ENCODE measurements at regions not wholly inside any gene's neighbourhood (a gene's known extent, or its start where the extent isn't known, plus 50 kb on each side); places are given as distances from the start of the nearest gene placed in this dataset.
"Not testable (repeated sequence)": the region's sequence is repeated elsewhere in the genome, so short reads cannot be mapped to it uniquely, and the experiment has no call there.

- no peaks in the 10 kb centered on the region for H3K4me1 ChIP-seq (ENCODE audit: low read length)
- H4K20me1 ChIP-seq (ENCODE audit: insufficient read depth, low read depth, low read length) = no peaks in the 10 kb centered on the region
- no peaks in the 10 kb centered on the region for H3K9me3 ChIP-seq (ENCODE audit: low read length)
- H3K27ac ChIP-seq (ENCODE audit: low read length) = no peak overlapping the region
- no peak overlapping the region for H3K4me2 ChIP-seq (ENCODE audit: low read depth, low read length, poor library complexity, severe bottlenecking)
- no peaks in the 10 kb centered on the region for H3K79me2 ChIP-seq (ENCODE audit: low read length)
- DNase-seq = no peak
- no peaks in the 10 kb centered on the region for H3K9me2 ChIP-seq (replicated peaks; ENCODE audit: insufficient read depth, low read length)
- no peak overlapping the region for H3K4me3 ChIP-seq (ENCODE audit: low read length)
- no peaks in the 10 kb centered on the region for H3K36me3 ChIP-seq (ENCODE audit: insufficient read depth, low read length)
- H3K9ac ChIP-seq (ENCODE audit: low read length) = no peak overlapping the region
- H2AFZ ChIP-seq (ENCODE audit: low read length) = no peak overlapping the region
- no peaks in the 10 kb centered on the region for H3K27me3 ChIP-seq (ENCODE audit: low read length)
These were observed 69.4 kb downstream of the RGS2 start for GRCh38 chr1:192878249-192878648.

GRCh38 chr1:192879406-192879805 is 70.6 kb downstream of the RGS2 start:
- no peak overlapping the region for H3K4me2 ChIP-seq (ENCODE audit: low read depth, low read length, poor library complexity, severe bottlenecking)
- no peaks in the 10 kb centered on the region for H3K36me3 ChIP-seq (ENCODE audit: insufficient read depth, low read length)
- DNase-seq = no peak
- H3K4me3 ChIP-seq (ENCODE audit: low read length) = no peak overlapping the region
- H4K20me1 ChIP-seq (ENCODE audit: insufficient read depth, low read depth, low read length) = no peaks in the 10 kb centered on the region
- no peaks in the 10 kb centered on the region for H3K79me2 ChIP-seq (ENCODE audit: low read length)
- H3K9me2 ChIP-seq (replicated peaks; ENCODE audit: insufficient read depth, low read length) = no peaks in the 10 kb centered on the region
- H3K9ac ChIP-seq (ENCODE audit: low read length) = no peak overlapping the region
- no peaks in the 10 kb centered on the region for H3K27me3 ChIP-seq (ENCODE audit: low read length)
- H3K9me3 ChIP-seq (ENCODE audit: low read length) = no peaks in the 10 kb centered on the region
- H3K4me1 ChIP-seq (ENCODE audit: low read length) = no peaks in the 10 kb centered on the region
- H2AFZ ChIP-seq (ENCODE audit: low read length) = no peak overlapping the region
- no peak overlapping the region for H3K27ac ChIP-seq (ENCODE audit: low read length)

- no peak overlapping the region for H3K27ac ChIP-seq (ENCODE audit: low read length)
- no peak overlapping the region for H3K4me2 ChIP-seq (ENCODE audit: low read depth, low read length, poor library complexity, severe bottlenecking)
- no peak for DNase-seq
- H3K4me1 ChIP-seq (ENCODE audit: low read length) = no peaks in the 10 kb centered on the region
- no peaks in the 10 kb centered on the region for H3K79me2 ChIP-seq (ENCODE audit: low read length)
- H3K9ac ChIP-seq (ENCODE audit: low read length) = no peak overlapping the region
- no peaks in the 10 kb centered on the region for H3K9me3 ChIP-seq (ENCODE audit: low read length)
- H3K27me3 ChIP-seq (ENCODE audit: low read length) = no peaks in the 10 kb centered on the region
- no peaks in the 10 kb centered on the region for H4K20me1 ChIP-seq (ENCODE audit: insufficient read depth, low read depth, low read length)
- no peaks in the 10 kb centered on the region for H3K36me3 ChIP-seq (ENCODE audit: insufficient read depth, low read length)
- H3K9me2 ChIP-seq (replicated peaks; ENCODE audit: insufficient read depth, low read length) = no peaks in the 10 kb centered on the region
- H2AFZ ChIP-seq (ENCODE audit: low read length) = no peak overlapping the region
- no peak overlapping the region for H3K4me3 ChIP-seq (ENCODE audit: low read length)
These were observed 71.4 kb downstream of the RGS2 start for GRCh38 chr1:192880231-192880630.

- no peak for DNase-seq
- Histone ChIP-seq H3K4me3 (ENCODE audit: low read length) (no peak overlapping the region), H3K9ac (ENCODE audit: low read length) (no peak overlapping the region), H3K36me3 (ENCODE audit: insufficient read depth, low read length) (no peaks in the 10 kb centered on the region), H3K79me2 (ENCODE audit: low read length) (no peaks in the 10 kb centered on the region), H3K9me3 (ENCODE audit: low read length) (no peaks in the 10 kb centered on the region), H3K27ac (ENCODE audit: low read length) (no peak overlapping the region), H3K27me3 (ENCODE audit: low read length) (no peaks in the 10 kb centered on the region), H3K4me1 (ENCODE audit: low read length) (no peaks in the 10 kb centered on the region), H4K20me1 (ENCODE audit: insufficient read depth, low read depth, low read length) (no peaks in the 10 kb centered on the region), H2AFZ (ENCODE audit: low read length) (no peak overlapping the region), H3K4me2 (ENCODE audit: low read depth, low read length, poor library complexity, severe bottlenecking) (no peak overlapping the region), H3K9me2 (replicated peaks; ENCODE audit: insufficient read depth, low read length) (no peaks in the 10 kb centered on the region)
These were observed 75.4 kb downstream of the RGS2 start for GRCh38 chr1:192884241-192884640.

GRCh38 chr1:192885387-192885786 is 76.5 kb downstream of the RGS2 start:
- not testable (repeated sequence) for H3K36me3 ChIP-seq (ENCODE audit: insufficient read depth, low read length); H3K4me2 ChIP-seq (ENCODE audit: low read depth, low read length, poor library complexity, severe bottlenecking); H3K9me3 ChIP-seq (ENCODE audit: low read length); H3K4me1 ChIP-seq (ENCODE audit: low read length); DNase-seq; H3K9me2 ChIP-seq (replicated peaks; ENCODE audit: insufficient read depth, low read length); H2AFZ ChIP-seq (ENCODE audit: low read length); H3K4me3 ChIP-seq (ENCODE audit: low read length); H3K27me3 ChIP-seq (ENCODE audit: low read length); H3K27ac ChIP-seq (ENCODE audit: low read length); H4K20me1 ChIP-seq (ENCODE audit: insufficient read depth, low read depth, low read length); H3K9ac ChIP-seq (ENCODE audit: low read length); H3K79me2 ChIP-seq (ENCODE audit: low read length)

- Histone ChIP-seq H3K9me3 (ENCODE audit: low read length) (no peaks in the 10 kb centered on the region), H3K4me2 (ENCODE audit: low read depth, low read length, poor library complexity, severe bottlenecking) (no peak overlapping the region), H3K79me2 (ENCODE audit: low read length) (no peaks in the 10 kb centered on the region), H3K36me3 (ENCODE audit: insufficient read depth, low read length) (no peaks in the 10 kb centered on the region), H3K9ac (ENCODE audit: low read length) (no peak overlapping the region), H3K27ac (ENCODE audit: low read length) (no peak overlapping the region), H3K27me3 (ENCODE audit: low read length) (no peaks in the 10 kb centered on the region), H3K4me3 (ENCODE audit: low read length) (no peak overlapping the region), H3K9me2 (replicated peaks; ENCODE audit: insufficient read depth, low read length) (no peaks in the 10 kb centered on the region), H4K20me1 (ENCODE audit: insufficient read depth, low read depth, low read length) (no peaks in the 10 kb centered on the region), H2AFZ (ENCODE audit: low read length) (no peak overlapping the region), H3K4me1 (ENCODE audit: low read length) (no peaks in the 10 kb centered on the region)
- no peak for DNase-seq
These were observed 78.6 kb downstream of the RGS2 start for GRCh38 chr1:192887426-192887825.

GRCh38 chr1:192888574-192888973 is 79.7 kb downstream of the RGS2 start:
- Histone ChIP-seq H3K27me3 (ENCODE audit: low read length) (no peaks in the 10 kb centered on the region), H3K27ac (ENCODE audit: low read length) (no peak overlapping the region), H3K36me3 (ENCODE audit: insufficient read depth, low read length) (no peaks in the 10 kb centered on the region), H2AFZ (ENCODE audit: low read length) (no peak overlapping the region), H3K9me2 (replicated peaks; ENCODE audit: insufficient read depth, low read length) (no peaks in the 10 kb centered on the region), H3K9ac (ENCODE audit: low read length) (no peak overlapping the region), H3K9me3 (ENCODE audit: low read length) (no peaks in the 10 kb centered on the region), H3K79me2 (ENCODE audit: low read length) (no peaks in the 10 kb centered on the region), H3K4me1 (ENCODE audit: low read length) (no peaks in the 10 kb centered on the region), H3K4me2 (ENCODE audit: low read depth, low read length, poor library complexity, severe bottlenecking) (no peak overlapping the region), H3K4me3 (ENCODE audit: low read length) (no peak overlapping the region), H4K20me1 (ENCODE audit: insufficient read depth, low read depth, low read length) (no peaks in the 10 kb centered on the region)
- no peak for DNase-seq

- H3K4me3 ChIP-seq (ENCODE audit: low read length) = no peak overlapping the region
- H3K4me2 ChIP-seq (ENCODE audit: low read depth, low read length, poor library complexity, severe bottlenecking) = no peak overlapping the region
- H3K36me3 ChIP-seq (ENCODE audit: insufficient read depth, low read length) = no peaks in the 10 kb centered on the region
- no peaks in the 10 kb centered on the region for H3K9me3 ChIP-seq (ENCODE audit: low read length)
- no peak overlapping the region for H3K27ac ChIP-seq (ENCODE audit: low read length)
- H3K4me1 ChIP-seq (ENCODE audit: low read length) = no peaks in the 10 kb centered on the region
- no peak overlapping the region for H2AFZ ChIP-seq (ENCODE audit: low read length)
- no peak overlapping the region for H3K9ac ChIP-seq (ENCODE audit: low read length)
- no peaks in the 10 kb centered on the region for H4K20me1 ChIP-seq (ENCODE audit: insufficient read depth, low read depth, low read length)
- H3K9me2 ChIP-seq (replicated peaks; ENCODE audit: insufficient read depth, low read length) = no peaks in the 10 kb centered on the region
- no peaks in the 10 kb centered on the region for H3K79me2 ChIP-seq (ENCODE audit: low read length)
- no peak for DNase-seq
- no peaks in the 10 kb centered on the region for H3K27me3 ChIP-seq (ENCODE audit: low read length)
These were observed 80.2 kb downstream of the RGS2 start for GRCh38 chr1:192889082-192889481.

GRCh38 chr1:192890134-192890533 is 81.3 kb downstream of the RGS2 start:
- Histone ChIP-seq H2AFZ (ENCODE audit: low read length) (no peak overlapping the region), H3K36me3 (ENCODE audit: insufficient read depth, low read length) (no peaks in the 10 kb centered on the region), H3K4me3 (ENCODE audit: low read length) (no peak overlapping the region), H3K79me2 (ENCODE audit: low read length) (no peaks in the 10 kb centered on the region), H3K9ac (ENCODE audit: low read length) (no peak overlapping the region), H3K27ac (ENCODE audit: low read length) (no peak overlapping the region), H3K9me2 (replicated peaks; ENCODE audit: insufficient read depth, low read length) (no peaks in the 10 kb centered on the region; the same call in 1 of the 2 replicates), H3K4me2 (ENCODE audit: low read depth, low read length, poor library complexity, severe bottlenecking) (no peak overlapping the region), H3K9me3 (ENCODE audit: low read length) (no peaks in the 10 kb centered on the region), H4K20me1 (ENCODE audit: insufficient read depth, low read depth, low read length) (no peaks in the 10 kb centered on the region), H3K27me3 (ENCODE audit: low read length) (no peaks in the 10 kb centered on the region), H3K4me1 (ENCODE audit: low read length) (no peaks in the 10 kb centered on the region)
- no peak for DNase-seq
